Upper lobe of right lung (tissue), 1 donor: ENCODE measurements at regions not wholly inside any gene's neighbourhood (a gene's known extent, or its start where the extent isn't known, plus 50 kb on each side); places are given as distances from the start of the nearest gene placed in this dataset.
"Not testable (repeated sequence)": the region's sequence is repeated elsewhere in the genome, so short reads cannot be mapped to it uniquely, and the experiment has no call there.

Source experiments
- ATAC-seq: fragments of 200-7000 bp; cut with Tn5 transposase; one replicate; pipeline ENCODE4 v1.9.1; 2020; ENCODE audit warnings: mild to moderate bottlenecking, moderate library complexity
- DNase-seq: peaks from one replicate; pipeline ENCODE4 v3.0.0-alpha.2; 2020
- H3K27ac ChIP-seq: fragments of 200-600 bp; one replicate; pipeline ENCODE4 v1.8.0; 2022
- H3K27me3 ChIP-seq: fragments of 200-600 bp; one replicate; pipeline ENCODE4 v1.8.0; 2022; ENCODE audit warnings: mild to moderate bottlenecking
- H3K36me3 ChIP-seq: fragments of 200-600 bp; one replicate; pipeline ENCODE4 v1.8.0; 2022
- H3K4me1 ChIP-seq: fragments of 200-600 bp; one replicate; pipeline ENCODE4 v1.8.0; 2022
- H3K4me3 ChIP-seq: fragments of 200-600 bp; one replicate; pipeline ENCODE4 v1.8.0; 2022; ENCODE audit warnings: mild to moderate bottlenecking
- H3K9me3 ChIP-seq: fragments of 200-600 bp; one replicate; pipeline ENCODE4 v1.8.0; 2022
- intact Hi-C: fragments of 100-400 bp; cut with DNase I; formaldehyde crosslinking; loops from one replicate; pipeline ENCODE4 v1.11.0; 2022
- TF ChIP-seq, protein P1 (sequence below): fragments of 200-600 bp; IDR thresholded peaks from one replicate; pipeline ENCODE4 v1.8.0; 2022; ENCODE audit warnings: antibody characterized with exemption
- donor health status: DM: no; HTN: yes; CAD: no; lungs with severe emphysema.

DNA sequence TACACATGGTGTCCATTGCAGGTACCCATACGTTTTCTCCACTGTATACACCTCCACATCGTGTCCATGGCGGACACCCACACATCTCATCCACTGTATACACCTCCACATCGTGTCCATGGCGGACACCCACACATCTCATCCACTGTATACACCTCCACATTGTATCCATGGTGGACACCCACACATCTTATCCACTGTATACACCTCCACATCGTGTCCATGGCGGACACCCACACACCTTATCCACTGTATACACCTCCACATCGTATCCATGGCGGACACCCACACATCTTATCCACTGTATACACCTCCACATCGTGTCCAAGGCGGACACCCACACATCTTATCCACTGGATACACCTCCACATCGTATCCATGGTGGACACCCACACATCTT is 50.4 kb upstream of the TTC34 start:
- intact Hi-C loops: not testable (repeated sequence)

DNA sequence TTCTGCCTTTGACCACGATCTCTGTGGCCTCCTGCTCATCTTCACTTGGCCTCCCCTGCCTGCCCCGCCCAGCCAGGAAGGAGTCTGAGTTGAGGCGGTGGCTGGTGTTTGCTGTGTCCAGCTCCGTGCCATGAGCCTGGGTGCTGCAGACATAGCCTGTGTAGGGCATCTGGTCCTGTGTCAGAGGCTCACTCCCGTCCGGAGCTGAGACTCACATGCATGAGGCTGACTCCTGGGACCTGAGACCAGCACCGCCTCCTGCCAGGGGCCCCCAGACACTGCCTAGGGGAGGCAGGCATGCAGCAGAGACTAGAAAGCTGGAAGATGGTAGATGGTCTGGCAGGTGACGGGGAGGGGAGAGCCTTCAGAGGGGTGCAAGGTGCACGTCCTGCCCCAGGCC is 52.2 kb upstream of the TTC34 start:
- Histone ChIP-seq H3K4me1 (no peaks in the 10 kb centered on the region), H3K27me3 (peaks cover 8% of the 10 kb centered on the region), H3K4me3 (no peak overlapping the region), H3K27ac (no peak overlapping the region), H3K36me3 (no peaks in the 10 kb centered on the region), H3K9me3 (no peaks in the 10 kb centered on the region)
- DNase-seq (no peak), ATAC-seq (no peak)
- intact Hi-C loops: no loop called here
- TF ChIP-seq, protein P1, sequence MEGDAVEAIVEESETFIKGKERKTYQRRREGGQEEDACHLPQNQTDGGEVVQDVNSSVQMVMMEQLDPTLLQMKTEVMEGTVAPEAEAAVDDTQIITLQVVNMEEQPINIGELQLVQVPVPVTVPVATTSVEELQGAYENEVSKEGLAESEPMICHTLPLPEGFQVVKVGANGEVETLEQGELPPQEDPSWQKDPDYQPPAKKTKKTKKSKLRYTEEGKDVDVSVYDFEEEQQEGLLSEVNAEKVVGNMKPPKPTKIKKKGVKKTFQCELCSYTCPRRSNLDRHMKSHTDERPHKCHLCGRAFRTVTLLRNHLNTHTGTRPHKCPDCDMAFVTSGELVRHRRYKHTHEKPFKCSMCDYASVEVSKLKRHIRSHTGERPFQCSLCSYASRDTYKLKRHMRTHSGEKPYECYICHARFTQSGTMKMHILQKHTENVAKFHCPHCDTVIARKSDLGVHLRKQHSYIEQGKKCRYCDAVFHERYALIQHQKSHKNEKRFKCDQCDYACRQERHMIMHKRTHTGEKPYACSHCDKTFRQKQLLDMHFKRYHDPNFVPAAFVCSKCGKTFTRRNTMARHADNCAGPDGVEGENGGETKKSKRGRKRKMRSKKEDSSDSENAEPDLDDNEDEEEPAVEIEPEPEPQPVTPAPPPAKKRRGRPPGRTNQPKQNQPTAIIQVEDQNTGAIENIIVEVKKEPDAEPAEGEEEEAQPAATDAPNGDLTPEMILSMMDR: no peak

More for the DNA sequence above, 50.4 kb upstream of the TTC34 start:
- H3K27me3 ChIP-seq, DNase-seq, H3K36me3 ChIP-seq, H3K4me3 ChIP-seq, H3K9me3 ChIP-seq, H3K27ac ChIP-seq, ATAC-seq, H3K4me1 ChIP-seq: not testable (repeated sequence)

DNA sequence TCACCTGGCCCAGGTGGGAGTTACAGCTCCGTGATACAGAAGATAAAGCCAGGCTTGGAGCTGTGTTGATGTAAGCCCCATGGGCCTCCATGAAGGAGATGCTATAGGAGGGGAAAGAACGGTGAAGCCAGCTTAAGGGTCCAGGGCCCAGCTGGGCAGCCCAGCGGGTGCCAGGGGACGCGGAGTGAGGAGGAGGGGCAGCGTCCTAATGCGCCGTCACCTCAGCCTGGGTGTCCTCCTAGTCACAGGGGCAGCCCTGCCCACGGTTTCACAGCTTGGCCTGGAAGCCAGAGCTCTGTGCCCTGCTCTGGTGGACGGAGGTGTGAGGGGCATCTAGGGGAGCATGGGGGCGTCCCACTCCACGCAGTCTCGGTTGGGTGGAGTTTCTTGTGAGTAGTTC is 52.7 kb upstream of the TTC34 start:
- TF ChIP-seq, protein P1: no peak
- Histone ChIP-seq H3K27ac (no peak overlapping the region), H3K9me3 (no peaks in the 10 kb centered on the region), H3K36me3 (no peaks in the 10 kb centered on the region), H3K4me1 (no peaks in the 10 kb centered on the region), H3K27me3 (peaks cover 8% of the 10 kb centered on the region), H3K4me3 (no peak overlapping the region)
- intact Hi-C loops: no loop called here
- DNase-seq (no peak), ATAC-seq (no peak)

DNA sequence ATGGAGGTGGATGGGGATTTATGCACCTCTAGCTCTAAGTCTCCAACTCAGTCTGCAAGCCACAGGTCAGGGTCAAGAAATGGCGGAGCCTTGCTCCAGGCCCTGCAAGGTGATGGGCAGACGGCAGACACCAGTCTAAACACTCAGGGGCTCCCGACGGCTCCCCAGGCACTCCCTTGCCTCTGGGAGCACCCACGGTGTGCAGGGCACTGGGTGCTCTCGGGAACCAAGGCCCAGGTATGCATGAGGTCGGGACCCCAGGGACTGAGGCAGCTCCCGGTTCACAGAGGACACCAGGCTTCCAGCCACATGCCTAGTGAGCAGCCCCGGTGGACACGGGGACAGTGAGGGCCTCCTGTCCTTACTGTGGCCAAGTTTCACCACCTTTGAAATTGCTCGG is 53.1 kb upstream of the TTC34 start:
- TF ChIP-seq, protein P1: no peak
- Histone ChIP-seq H3K9me3 (no peaks in the 10 kb centered on the region), H3K36me3 (no peaks in the 10 kb centered on the region), H3K4me3 (no peak overlapping the region), H3K27ac (no peak overlapping the region), H3K4me1 (no peaks in the 10 kb centered on the region), H3K27me3 (peaks cover 8% of the 10 kb centered on the region)
- intact Hi-C loops: no loop called here
- DNase-seq (no peak), ATAC-seq (no peak)

DNA sequence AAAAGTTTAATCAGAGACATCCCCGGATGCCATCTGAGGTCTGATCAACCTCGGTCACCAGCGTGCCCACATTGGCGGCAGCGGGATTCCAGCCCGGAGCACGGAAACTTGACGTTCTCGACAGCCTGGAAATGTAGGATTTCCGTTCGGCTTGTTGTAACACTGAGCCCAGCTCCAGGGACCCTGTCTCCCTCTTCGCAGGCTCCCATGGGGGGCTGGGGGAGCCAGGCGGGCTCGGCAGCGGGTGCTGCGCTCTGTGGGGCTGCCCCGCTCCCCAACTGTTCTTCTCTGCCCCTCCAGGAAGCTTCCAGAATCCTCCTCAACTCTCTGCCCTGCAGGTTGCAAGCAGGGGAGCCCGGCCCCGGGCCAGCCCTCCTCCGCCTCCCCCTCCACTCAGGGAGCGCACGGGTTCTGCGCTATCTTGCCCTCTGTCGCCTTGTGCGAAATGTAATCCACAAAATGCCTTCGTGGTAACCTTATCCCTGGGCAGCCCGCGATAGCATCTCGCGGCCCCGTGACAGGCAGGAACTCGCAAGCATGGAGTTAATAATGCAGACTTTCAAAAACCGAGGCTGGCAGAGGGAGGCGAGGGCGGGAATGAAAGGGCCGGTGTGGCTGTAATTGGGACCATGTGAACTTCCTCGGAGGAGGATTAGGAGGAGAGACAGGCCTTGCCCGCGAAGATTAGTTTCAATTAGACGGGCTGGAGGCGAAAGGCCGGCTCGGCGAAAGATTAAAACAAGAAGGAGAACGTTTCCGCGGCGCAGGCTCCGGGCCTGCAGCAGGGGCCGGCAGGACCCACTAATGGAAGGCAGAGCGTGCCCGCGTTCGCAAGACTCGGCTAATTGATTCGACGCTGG is 53.9 kb upstream of the TTC34 start:
- Histone ChIP-seq H3K4me1 (no peaks in the 10 kb centered on the region), H3K27me3 (peaks cover 8% of the 10 kb centered on the region), H3K9me3 (no peaks in the 10 kb centered on the region), H3K36me3 (no peaks in the 10 kb centered on the region), H3K4me3 (no peak overlapping the region), H3K27ac (no peak overlapping the region)
- no peak for ATAC-seq
- TF ChIP-seq, protein P1: no peak
- no peak for DNase-seq
- intact Hi-C loops: no loop called here

DNA sequence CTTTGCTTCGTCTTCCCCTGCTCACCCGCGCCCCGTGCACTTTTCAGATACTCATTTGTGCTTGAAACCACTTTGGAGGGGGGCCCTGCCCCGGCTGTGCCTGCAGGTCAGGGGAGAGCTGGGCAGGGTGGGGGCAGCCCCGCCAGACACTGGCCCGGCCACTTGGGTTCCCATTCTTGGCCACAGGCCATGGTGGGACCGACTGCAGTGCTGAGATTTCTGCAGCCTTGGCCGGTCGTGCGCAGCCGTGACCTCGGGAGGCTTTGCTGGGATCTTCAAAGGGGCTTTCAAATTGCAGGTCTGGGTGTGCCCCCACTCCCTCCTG is 54.5 kb upstream of the TTC34 start:
- ATAC-seq (no peak), DNase-seq (no peak)
- Histone ChIP-seq H3K27me3 (peaks cover 8% of the 10 kb centered on the region), H3K27ac (no peak overlapping the region), H3K9me3 (no peaks in the 10 kb centered on the region), H3K4me3 (no peak overlapping the region), H3K36me3 (no peaks in the 10 kb centered on the region), H3K4me1 (no peaks in the 10 kb centered on the region)
- TF ChIP-seq, protein P1: no peak
- intact Hi-C loops: no loop called here
